Gastrocnemius medialis (tissue), 4 donors: ENCODE measurements at regions not wholly inside any gene's neighbourhood (a gene's known extent, or its start where the extent isn't known, plus 50 kb on each side); places are given as distances from the start of the nearest gene placed in this dataset.

ENCODE experiments used
- CTCF ChIP-seq, 5 experiments: fragments of 450-650 bp in 3 of 5; fragments of 200-600 bp in 2 of 5; sonication (generic) in 2 of 5; IDR thresholded peaks in 4 of 5; conservative IDR thresholded peaks in 1 of 5; 1 replicate in 4 of 5; 2 replicates in 1 of 5; pipeline ENCODE4 v1.5.1; 2016 to 2019; ENCODE audit warnings: antibody characterized with exemption in 5 of 5, mild to moderate bottlenecking in 3 of 5, moderate library complexity in 3 of 5
- POLR2A ChIP-seq, 2 donors: fragments of 450-650 bp; IDR thresholded peaks; one replicate each; pipeline ENCODE4 v1.6.1; 2017; ENCODE audit warnings: antibody characterized with exemption in 2 of 2, mild to moderate bottlenecking in 2 of 2, moderate library complexity in 2 of 2

DNA sequence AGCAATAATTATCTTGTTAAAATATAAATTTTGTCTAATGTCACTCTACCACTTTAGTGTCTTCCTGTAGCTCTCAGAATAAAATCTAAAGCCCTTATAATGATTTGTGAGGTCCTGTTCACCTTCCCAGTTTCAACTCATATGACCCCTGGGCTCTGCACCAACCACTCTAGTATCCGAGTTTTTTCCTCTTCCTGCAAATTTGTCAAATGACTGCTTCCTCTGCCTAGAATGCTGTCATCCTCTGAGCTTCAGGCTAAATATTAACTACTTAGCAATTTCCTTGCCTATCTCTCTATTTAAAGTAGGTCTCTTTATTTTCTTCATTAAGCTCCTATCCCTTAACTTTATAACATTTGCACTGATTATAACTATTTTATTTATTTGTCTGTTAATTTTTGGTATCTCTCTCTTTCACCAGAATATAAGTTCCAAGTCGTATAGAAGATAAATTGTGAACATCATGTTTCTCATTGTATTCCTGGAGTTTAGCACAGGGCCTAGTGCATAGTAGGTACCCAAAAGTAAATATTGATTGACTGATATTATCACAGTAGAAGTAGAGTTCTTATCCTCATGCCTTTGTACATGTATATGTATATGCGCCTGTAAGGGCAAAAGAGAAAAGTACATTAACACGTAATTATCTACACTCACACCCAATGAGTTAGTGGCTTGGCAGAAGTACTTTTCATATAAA is 196.0 kb downstream of the BCAT1 start:
- TF ChIP-seq CTCF (IDR thresholded peaks at IDR 0.05 in 4 of 5, conservative IDR thresholded peaks at IDR 0.05 in 1 of 5) (no peak), POLR2A (IDR thresholded peaks at IDR 0.05) (no peak)
